ENCODE measurements at regions not wholly inside any gene's neighbourhood (a gene's known extent, or its start where the extent isn't known, plus 50 kb on each side); places are given as distances from the start of the nearest gene placed in this dataset.

DNA sequence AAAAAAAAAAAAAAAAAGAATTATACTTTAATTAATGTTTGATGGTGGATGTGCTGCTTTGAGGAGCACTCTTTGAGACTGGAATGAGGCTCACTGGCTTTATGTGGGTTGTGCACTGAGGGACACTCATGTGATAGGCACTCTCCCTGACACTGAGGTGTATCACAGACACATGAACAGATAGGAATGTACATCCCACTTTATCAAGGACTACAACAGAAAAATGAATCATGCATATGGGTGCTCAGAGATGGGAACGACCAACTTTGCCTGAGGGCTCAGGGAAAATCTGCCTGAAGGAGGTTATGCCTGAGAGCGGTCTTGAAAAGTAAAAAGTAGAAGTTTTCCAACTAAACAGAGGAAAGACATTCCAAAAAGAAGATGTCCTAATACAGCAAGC lies 97.7 kb upstream of the RBPJ start:
- Histone ChIP-seq H3K27ac (no peak overlapping the region), H3K36me3 (ENCODE audit: insufficient read depth, low read length) (no peaks in the 10 kb centered on the region), H3K4me3 (no peak overlapping the region), H3K9ac (ENCODE audit: insufficient read length) (no peak overlapping the region), H3K9me3 (ENCODE audit: low read depth, low read length) (no peaks in the 10 kb centered on the region)
- TF ChIP-seq EZH2 (IDR thresholded peaks at IDR 0.05) (no peak), FOXP2 (optimal IDR thresholded peaks at IDR 0.05; ENCODE audit: control extremely low read depth, extremely low read length, insufficient read depth) (no peak), POLR2AphosphoS5 (IDR thresholded peaks at IDR 0.05; ENCODE audit: borderline replicate concordance, low read depth, low read length) (no peak)
- no peak for DNase-seq (ENCODE audit: low read depth, low spot score)

DNA sequence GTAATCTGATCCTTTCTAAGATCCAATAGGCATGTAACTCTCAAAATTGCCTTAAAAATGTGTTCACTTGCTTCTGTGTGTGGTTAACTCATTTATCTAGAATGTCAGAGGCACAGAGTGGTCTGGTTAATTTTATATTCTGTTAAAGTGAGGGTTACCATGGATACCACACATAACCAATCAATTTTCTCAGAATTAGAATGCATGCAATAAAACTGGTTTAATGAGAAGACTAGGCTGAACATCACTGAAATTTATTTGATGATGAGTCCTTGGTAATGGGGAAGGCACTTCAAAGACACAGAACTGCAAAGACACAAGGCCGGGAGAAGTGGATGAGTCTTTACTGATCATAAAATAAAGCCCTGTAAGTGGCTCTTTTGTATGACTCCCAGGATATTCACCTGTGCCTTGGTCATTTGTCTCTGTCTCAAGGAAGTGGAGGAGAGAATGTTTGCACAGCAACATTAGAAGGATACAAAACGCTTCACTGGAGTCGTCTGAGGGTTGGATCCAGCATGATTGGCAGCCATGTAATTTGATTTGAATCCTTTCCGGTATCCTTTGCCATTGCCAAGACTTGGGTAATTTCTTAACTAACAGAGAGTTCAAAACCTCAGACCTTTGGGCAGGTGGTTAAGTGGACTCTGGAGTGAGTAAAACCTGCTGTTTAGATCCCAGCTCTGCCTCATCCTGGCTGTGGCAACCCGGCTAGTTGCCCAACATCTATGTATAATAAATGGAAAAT lies 94.0 kb upstream of the RBPJ start:
- TF ChIP-seq POLR2AphosphoS5 (IDR thresholded peaks at IDR 0.05; ENCODE audit: borderline replicate concordance, low read depth, low read length) (no peak), EZH2 (IDR thresholded peaks at IDR 0.05) (no peak), FOXP2 (optimal IDR thresholded peaks at IDR 0.05; ENCODE audit: control extremely low read depth, extremely low read length, insufficient read depth) (no peak)
- H3K9ac ChIP-seq (ENCODE audit: insufficient read length) = no peak overlapping the region
- no peaks in the 10 kb centered on the region for H3K36me3 ChIP-seq (ENCODE audit: insufficient read depth, low read length)
- DNase-seq (ENCODE audit: low read depth, low spot score) = no peak
- H3K27ac ChIP-seq = no peak overlapping the region
- no peaks in the 10 kb centered on the region for H3K9me3 ChIP-seq (ENCODE audit: low read depth, low read length)
- H3K4me3 ChIP-seq = no peak overlapping the region

- no peaks in the 10 kb centered on the region for H3K36me3 ChIP-seq (ENCODE audit: insufficient read depth, low read length)
- H3K9ac ChIP-seq (ENCODE audit: insufficient read length) = no peak overlapping the region
- H3K4me3 ChIP-seq = no peak overlapping the region
- H3K9me3 ChIP-seq (ENCODE audit: low read depth, low read length) = no peaks in the 10 kb centered on the region
- no peak for DNase-seq (ENCODE audit: low read depth, low spot score)
- H3K27ac ChIP-seq = no peak overlapping the region
- TF ChIP-seq POLR2AphosphoS5 (IDR thresholded peaks at IDR 0.05; ENCODE audit: borderline replicate concordance, low read depth, low read length) = no peak
- no peak for TF ChIP-seq FOXP2 (optimal IDR thresholded peaks at IDR 0.05; ENCODE audit: control extremely low read depth, extremely low read length, insufficient read depth)
These were observed 93.1 kb upstream of the RBPJ start for GRCh38 chr4:26227601-26228229.

GRCh38 chr4:26228883-26229282 lies 91.9 kb upstream of the RBPJ start:
- no peak for TF ChIP-seq POLR2AphosphoS5 (IDR thresholded peaks at IDR 0.05; ENCODE audit: borderline replicate concordance, low read depth, low read length)
- no peak for TF ChIP-seq EZH2 (IDR thresholded peaks at IDR 0.05)
- no peak for TF ChIP-seq FOXP2 (optimal IDR thresholded peaks at IDR 0.05; ENCODE audit: control extremely low read depth, extremely low read length, insufficient read depth)
- H3K9me3 ChIP-seq (ENCODE audit: low read depth, low read length) = no peaks in the 10 kb centered on the region

DNA sequence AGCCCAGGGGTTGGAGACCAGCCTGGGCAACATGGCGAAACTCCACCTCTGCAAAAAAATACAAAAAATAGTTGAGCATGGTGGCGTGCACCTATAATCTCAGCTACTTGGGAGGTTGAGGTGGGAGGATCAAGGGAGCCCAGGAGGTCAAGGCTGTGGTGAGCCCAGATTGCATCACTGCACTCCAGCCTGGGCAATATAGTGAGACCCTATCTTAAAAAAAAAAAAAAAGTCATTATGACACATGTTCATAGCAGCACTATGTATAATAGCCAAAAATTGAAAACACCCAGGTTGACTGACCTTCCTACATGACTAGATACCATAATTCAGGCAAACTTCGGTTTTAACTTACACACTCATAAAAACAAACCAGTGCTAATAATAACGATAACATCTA lies 90.8 kb upstream of the RBPJ start:
- no peak for DNase-seq (ENCODE audit: low read depth, low spot score)
- no peak overlapping the region for H3K27ac ChIP-seq

More at GRCh38 chr4:26228883-26229282, 91.9 kb upstream of the RBPJ start:
- Histone ChIP-seq H3K27ac (no peak overlapping the region), H3K36me3 (ENCODE audit: insufficient read depth, low read length) (no peaks in the 10 kb centered on the region), H3K4me3 (no peak overlapping the region), H3K9ac (ENCODE audit: insufficient read length) (no peak overlapping the region)
- DNase-seq (ENCODE audit: low read depth, low spot score) = no peak

GRCh38 chr4:26233350-26233749 lies 87.5 kb upstream of the RBPJ start:
- Histone ChIP-seq H3K27ac (no peak overlapping the region), H3K9me3 (ENCODE audit: low read depth, low read length) (no peaks in the 10 kb centered on the region), H3K36me3 (ENCODE audit: insufficient read depth, low read length) (no peaks in the 10 kb centered on the region), H3K9ac (ENCODE audit: insufficient read length) (no peak overlapping the region), H3K4me3 (no peak overlapping the region)
- TF ChIP-seq EZH2 (IDR thresholded peaks at IDR 0.05) (no peak), FOXP2 (optimal IDR thresholded peaks at IDR 0.05; ENCODE audit: control extremely low read depth, extremely low read length, insufficient read depth) (no peak), POLR2AphosphoS5 (IDR thresholded peaks at IDR 0.05; ENCODE audit: borderline replicate concordance, low read depth, low read length) (no peak)
- DNase-seq (ENCODE audit: low read depth, low spot score) = no peak

More for the DNA sequence above, 90.8 kb upstream of the RBPJ start:
- Histone ChIP-seq H3K9me3 (ENCODE audit: low read depth, low read length) (no peaks in the 10 kb centered on the region), H3K36me3 (ENCODE audit: insufficient read depth, low read length) (no peaks in the 10 kb centered on the region), H3K9ac (ENCODE audit: insufficient read length) (no peak overlapping the region), H3K4me3 (no peak overlapping the region)
- TF ChIP-seq EZH2 (IDR thresholded peaks at IDR 0.05) (no peak), POLR2AphosphoS5 (IDR thresholded peaks at IDR 0.05; ENCODE audit: borderline replicate concordance, low read depth, low read length) (no peak), FOXP2 (optimal IDR thresholded peaks at IDR 0.05; ENCODE audit: control extremely low read depth, extremely low read length, insufficient read depth) (no peak)

DNA sequence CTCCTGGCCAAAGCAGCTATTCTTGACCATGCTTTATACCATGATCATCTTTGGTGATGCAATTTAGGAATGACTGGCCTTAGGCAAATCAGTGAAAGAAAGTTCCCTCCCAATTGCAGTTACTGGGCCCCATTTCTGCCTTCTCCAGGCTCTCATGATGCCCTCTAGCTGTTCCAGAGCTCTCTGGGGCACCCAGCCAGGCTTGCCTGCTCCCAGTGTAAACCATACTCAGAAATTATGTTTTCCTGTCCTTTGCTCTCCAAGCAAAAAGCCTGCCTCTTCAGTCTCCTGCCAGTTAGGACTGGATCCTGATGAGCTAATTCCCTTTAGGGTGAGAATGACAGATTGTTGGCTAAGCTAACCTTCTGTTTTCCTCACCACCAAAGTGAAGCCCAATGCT lies 85.3 kb upstream of the RBPJ start:
- Histone ChIP-seq H3K36me3 (ENCODE audit: insufficient read depth, low read length) (no peaks in the 10 kb centered on the region), H3K4me3 (no peak overlapping the region), H3K9ac (ENCODE audit: insufficient read length) (no peak overlapping the region), H3K27ac (no peak overlapping the region), H3K9me3 (ENCODE audit: low read depth, low read length) (no peaks in the 10 kb centered on the region)
- TF ChIP-seq FOXP2 (optimal IDR thresholded peaks at IDR 0.05; ENCODE audit: control extremely low read depth, extremely low read length, insufficient read depth) (no peak), EZH2 (IDR thresholded peaks at IDR 0.05) (no peak), POLR2AphosphoS5 (IDR thresholded peaks at IDR 0.05; ENCODE audit: borderline replicate concordance, low read depth, low read length) (no peak)
- DNase-seq (ENCODE audit: low read depth, low spot score) = no peak

DNA sequence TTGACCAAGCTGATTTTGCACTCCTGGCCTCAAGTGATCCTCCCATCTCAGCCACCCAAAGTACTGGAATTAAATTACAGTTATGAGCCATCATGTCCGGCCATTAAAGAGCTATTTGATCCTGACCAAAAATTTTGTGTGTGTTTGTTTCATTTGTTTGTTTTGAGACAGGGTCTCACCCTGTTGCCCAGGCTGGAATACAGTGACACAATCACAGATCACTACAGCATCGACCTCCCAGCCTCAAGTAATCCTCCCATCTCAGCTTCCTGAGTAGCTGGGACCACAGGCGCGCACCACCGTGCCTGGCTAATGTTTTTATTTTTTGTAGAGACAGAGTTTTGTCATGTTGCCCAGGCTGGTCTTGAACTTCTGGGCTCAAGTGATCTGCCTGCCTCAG lies 82.9 kb upstream of the RBPJ start:
- Histone ChIP-seq H3K9ac (ENCODE audit: insufficient read length) (no peak overlapping the region), H3K4me3 (no peak overlapping the region), H3K36me3 (ENCODE audit: insufficient read depth, low read length) (no peaks in the 10 kb centered on the region), H3K27ac (no peak overlapping the region), H3K9me3 (ENCODE audit: low read depth, low read length) (no peaks in the 10 kb centered on the region)
- TF ChIP-seq FOXP2 (optimal IDR thresholded peaks at IDR 0.05; ENCODE audit: control extremely low read depth, extremely low read length, insufficient read depth) (no peak), POLR2AphosphoS5 (IDR thresholded peaks at IDR 0.05; ENCODE audit: borderline replicate concordance, low read depth, low read length) (no peak), EZH2 (IDR thresholded peaks at IDR 0.05) (no peak)
- DNase-seq (ENCODE audit: low read depth, low spot score) = no peak
